GM19452 (cell line): ENCODE measurements at regions not wholly inside any gene's neighbourhood (a gene's known extent, or its start where the extent isn't known, plus 50 kb on each side); places are given as distances from the start of the nearest gene placed in this dataset.
"Not testable (repeated sequence)": the region's sequence is repeated elsewhere in the genome, so short reads cannot be mapped to it uniquely, and the experiment has no call there.

Experiments used
- ATAC-seq: cut with Tn5 transposase; IDR thresholded peaks from one replicate; pipeline ENCODE4 v1.9.1; 2021; ENCODE audit not compliant: unreplicated experiment

GRCh38 chr10:42533866-42534265 is 104.5 kb downstream of the ZNF33B start:
- not testable (repeated sequence) for ATAC-seq

GRCh38 chr10:42532996-42533395 is 105.4 kb downstream of the ZNF33B start:
- ATAC-seq: no peak

GRCh38 chr10:42523098-42523497 is 115.3 kb downstream of the ZNF33B start:
- ATAC-seq: no peak

GRCh38 chr10:42519761-42520460 is 118.5 kb downstream of the ZNF33B start:
- ATAC-seq: no peak

- ATAC-seq: no peak
Observed at GRCh38 chr10:42519079-42519478, 119.3 kb downstream of the ZNF33B start.

- no peak for ATAC-seq
Observed at GRCh38 chr10:42513921-42514320, 124.4 kb downstream of the ZNF33B start.

- ATAC-seq: no peak
Observed at GRCh38 chr10:42491801-42492200, 146.6 kb downstream of the ZNF33B start.

- no peak for ATAC-seq
Observed at GRCh38 chr10:42491001-42491592, 147.3 kb downstream of the ZNF33B start.

- no peak for ATAC-seq
Observed at GRCh38 chr10:42490368-42490767, 148.0 kb downstream of the ZNF33B start.

GRCh38 chr10:42488416-42488815 is 150.0 kb downstream of the ZNF33B start:
- no peak for ATAC-seq

- no peak for ATAC-seq
Observed at GRCh38 chr10:42482411-42482810, 156.0 kb downstream of the ZNF33B start.

GRCh38 chr10:42479057-42479456 is 159.3 kb downstream of the ZNF33B start:
- no peak for ATAC-seq

- no peak for ATAC-seq
Observed at GRCh38 chr10:42477170-42477569, 161.2 kb downstream of the ZNF33B start.

- no peak for ATAC-seq
Observed at GRCh38 chr10:42476101-42476500, 162.3 kb downstream of the ZNF33B start.

GRCh38 chr10:42475168-42476098 is 162.9 kb downstream of the ZNF33B start:
- ATAC-seq: no peak

- no peak for ATAC-seq
Observed at GRCh38 chr10:42454313-42454712, 184.1 kb downstream of the ZNF33B start.

- no peak for ATAC-seq
Observed at GRCh38 chr10:42431095-42431494, 207.3 kb downstream of the ZNF33B start.

GRCh38 chr10:42428534-42428933 is 209.8 kb downstream of the ZNF33B start:
- ATAC-seq: no peak

GRCh38 chr10:42422911-42423310 is 215.5 kb downstream of the ZNF33B start:
- no peak for ATAC-seq

- no peak for ATAC-seq
Observed at GRCh38 chr10:42421812-42422211, 216.6 kb downstream of the ZNF33B start.

GRCh38 chr10:42419789-42420188 is 218.6 kb downstream of the ZNF33B start:
- no peak for ATAC-seq
